ENCODE measurements at regions not wholly inside any gene's neighbourhood (a gene's known extent, or its start where the extent isn't known, plus 50 kb on each side); places are given as distances from the start of the nearest gene placed in this dataset.

DNA sequence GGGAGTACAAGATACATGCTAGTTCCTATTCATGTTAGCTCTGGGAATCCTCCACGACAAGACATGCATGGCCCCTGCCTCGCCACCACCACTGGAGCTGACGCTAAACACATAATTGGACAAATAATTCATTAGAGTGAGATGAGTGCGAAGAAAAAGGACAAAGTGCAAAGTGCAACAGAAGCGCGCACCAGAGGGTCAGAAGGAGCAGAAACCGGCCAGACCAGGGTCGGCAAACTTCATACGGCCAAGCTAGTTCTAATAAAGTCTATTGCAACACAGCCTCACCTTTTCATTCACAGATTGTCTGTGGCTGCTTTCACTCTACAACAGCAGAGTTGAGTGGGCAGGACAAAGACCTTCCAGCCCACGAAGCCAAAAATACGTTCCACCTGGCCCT lies 266.1 kb upstream of the KLHL29 start:
- TF ChIP-seq POLR2AphosphoS5 (IDR thresholded peaks at IDR 0.05; ENCODE audit: borderline replicate concordance, low read depth, low read length) (no peak), EZH2 (IDR thresholded peaks at IDR 0.05) (no peak), FOXP2 (optimal IDR thresholded peaks at IDR 0.05; ENCODE audit: control extremely low read depth, extremely low read length, insufficient read depth) (no peak)

Measured in SK-N-MC (cell line).